ENCODE measurements at regions not wholly inside any gene's neighbourhood (a gene's known extent, or its start where the extent isn't known, plus 50 kb on each side); places are given as distances from the start of the nearest gene placed in this dataset.
"Not testable (repeated sequence)": the region's sequence is repeated elsewhere in the genome, so short reads cannot be mapped to it uniquely, and the experiment has no call there.

DNA sequence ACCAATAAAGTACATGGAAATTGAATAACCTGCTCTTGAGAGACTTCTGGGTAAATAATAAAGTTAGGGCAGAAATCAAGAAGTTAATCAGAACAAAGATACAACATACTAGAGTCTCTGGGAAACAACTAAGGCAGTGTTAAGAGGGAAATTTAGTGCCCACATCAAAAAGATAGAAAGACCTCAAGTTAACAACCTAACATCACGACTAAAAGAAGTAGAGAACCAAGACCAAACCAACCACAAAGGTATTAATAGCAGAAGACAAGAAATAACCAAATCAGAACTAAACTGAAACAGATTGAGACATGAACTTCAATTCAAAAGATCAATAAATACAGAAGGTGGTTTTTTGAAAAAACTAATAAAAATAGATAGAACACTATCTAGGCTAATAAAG lies 140.7 kb downstream of the JRKL start:
- H3K36me3 ChIP-seq (ENCODE audit: control insufficient read depth in 3 of 3, insufficient read depth in 2 of 3, low read depth in 1 of 3, low read length in 3 of 3): no peaks in the 10 kb centered on the region
- H3K9me3 ChIP-seq (ENCODE audit: control insufficient read depth in 2 of 2, insufficient read depth in 1 of 2, low read depth in 1 of 2, low read length in 1 of 2): peaks cover 0 to 3% of the 10 kb centered on the region in 2 donors
- 10 to 41% (median 19%) methylated on average over 1 of the region's 1 CpG for WGBS, 3 donors
- peaks cover 0 to 2% (median 0%) of the 10 kb centered on the region in 3 donors for H3K27me3 ChIP-seq (ENCODE audit: control insufficient read depth in 3 of 3, insufficient read depth in 3 of 3, low read length in 3 of 3)
- FAIRE-seq (no peak), DNase-seq (no peak)
- no peak overlapping the region for H3K4me3 ChIP-seq (ENCODE audit: low read depth in 1 of 3, low read length in 3 of 3)
- H3K27ac ChIP-seq (ENCODE audit: low read depth in 1 of 3, low read length in 2 of 3): no peak overlapping the region
- no peaks in the 10 kb centered on the region for H3K4me1 ChIP-seq (ENCODE audit: control insufficient read depth in 3 of 3, insufficient read depth in 2 of 3, low read depth in 1 of 3, low read length in 2 of 3)

DNA sequence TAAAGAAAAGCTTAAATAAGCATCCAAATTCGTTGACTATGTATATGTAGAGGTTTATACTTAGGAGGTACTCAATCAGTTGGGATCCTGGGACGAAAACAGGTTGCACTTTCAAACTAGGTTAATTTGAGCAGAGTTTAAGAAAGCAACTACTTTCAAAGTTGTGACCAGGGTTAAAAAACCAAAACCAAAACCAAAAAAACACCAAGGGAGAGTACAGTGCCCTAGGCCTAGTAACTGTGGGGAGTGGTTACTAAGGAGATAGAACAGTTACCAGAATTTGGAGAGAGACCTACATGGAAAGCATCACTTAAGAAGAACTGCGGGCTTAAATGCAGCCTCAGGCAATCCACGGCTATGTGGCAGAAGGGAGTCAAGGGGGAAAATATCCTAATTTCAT lies 148.3 kb downstream of the JRKL start:
- DNase-seq: no peak
- no peaks in the 10 kb centered on the region for H3K4me1 ChIP-seq (ENCODE audit: control insufficient read depth in 3 of 3, insufficient read depth in 2 of 3, low read depth in 1 of 3, low read length in 2 of 3)

DNA sequence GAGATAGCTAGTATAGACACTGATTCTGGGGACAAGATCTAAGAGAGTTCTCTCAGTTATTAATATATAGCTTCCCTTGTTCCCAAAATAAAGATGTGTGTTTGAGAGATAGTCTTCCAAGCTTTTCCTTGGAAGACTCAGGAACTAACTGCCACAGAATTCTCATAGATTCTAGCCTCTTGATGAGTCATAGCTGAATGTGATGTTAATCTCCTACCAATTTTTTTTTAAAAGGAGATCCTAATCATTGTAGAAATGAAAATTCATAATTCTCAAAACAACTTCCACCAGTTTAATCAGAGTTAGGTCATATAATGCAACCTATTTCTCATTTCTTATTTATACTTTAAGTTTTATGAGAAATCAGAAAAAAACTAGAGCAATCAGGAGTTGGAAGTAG lies 148.8 kb downstream of the JRKL start:
- FAIRE-seq (no peak), DNase-seq (no peak)
- Histone ChIP-seq H3K4me1 (ENCODE audit: control insufficient read depth in 3 of 3, insufficient read depth in 2 of 3, low read depth in 1 of 3, low read length in 2 of 3) (no peaks in the 10 kb centered on the region), H3K27me3 (ENCODE audit: control insufficient read depth in 3 of 3, insufficient read depth in 3 of 3, low read length in 3 of 3) (peaks cover 0 to 2% (median 0%) of the 10 kb centered on the region in 3 donors), H3K4me3 (ENCODE audit: low read depth in 1 of 3, low read length in 3 of 3) (no peak overlapping the region), H3K27ac (ENCODE audit: low read depth in 1 of 3, low read length in 2 of 3) (no peak overlapping the region), H3K9me3 (ENCODE audit: control insufficient read depth in 2 of 2, insufficient read depth in 1 of 2, low read depth in 1 of 2, low read length in 1 of 2) (no peaks in the 10 kb centered on the region), H3K36me3 (ENCODE audit: control insufficient read depth in 3 of 3, insufficient read depth in 2 of 3, low read depth in 1 of 3, low read length in 3 of 3) (no peaks in the 10 kb centered on the region)

More for the DNA sequence above, 148.3 kb downstream of the JRKL start:
- FAIRE-seq: no peak
- Histone ChIP-seq H3K4me3 (ENCODE audit: low read depth in 1 of 3, low read length in 3 of 3) (no peak overlapping the region), H3K9me3 (ENCODE audit: control insufficient read depth in 2 of 2, insufficient read depth in 1 of 2, low read depth in 1 of 2, low read length in 1 of 2) (no peaks in the 10 kb centered on the region), H3K36me3 (ENCODE audit: control insufficient read depth in 3 of 3, insufficient read depth in 2 of 3, low read depth in 1 of 3, low read length in 3 of 3) (no peaks in the 10 kb centered on the region), H3K27me3 (ENCODE audit: control insufficient read depth in 3 of 3, insufficient read depth in 3 of 3, low read length in 3 of 3) (peaks cover 0 to 2% (median 0%) of the 10 kb centered on the region in 3 donors), H3K27ac (ENCODE audit: low read depth in 1 of 3, low read length in 2 of 3) (no peak overlapping the region)
- WGBS, 3 donors: 59 to 70% (median 63%) methylated on average over 4 of the region's 4 CpGs

DNA sequence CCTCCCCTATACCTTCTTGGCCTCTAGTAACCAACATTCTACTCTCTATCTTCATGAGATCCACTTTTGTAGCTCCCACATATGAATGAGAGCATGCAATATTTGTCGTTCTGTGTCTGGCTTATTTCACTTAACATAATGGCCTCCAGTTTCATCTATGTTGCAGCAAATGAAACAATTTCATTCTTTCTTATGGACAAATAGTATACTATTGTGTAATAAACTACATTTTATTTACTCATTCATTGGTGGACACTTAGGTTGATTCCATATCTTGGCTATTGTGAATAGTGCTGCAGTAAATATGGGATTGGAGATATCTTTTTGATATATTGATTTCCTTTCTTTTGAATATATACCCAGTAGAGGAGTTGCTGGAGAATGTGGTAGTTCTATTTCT lies 151.1 kb downstream of the JRKL start:
- Histone ChIP-seq H3K27ac (ENCODE audit: low read depth in 1 of 3, low read length in 2 of 3) (no peak overlapping the region), H3K4me1 (ENCODE audit: control insufficient read depth in 3 of 3, insufficient read depth in 2 of 3, low read depth in 1 of 3, low read length in 2 of 3) (no peaks in the 10 kb centered on the region), H3K4me3 (ENCODE audit: low read depth in 1 of 3, low read length in 3 of 3) (no peak overlapping the region), H3K9me3 (ENCODE audit: control insufficient read depth in 2 of 2, insufficient read depth in 1 of 2, low read depth in 1 of 2, low read length in 1 of 2) (no peaks in the 10 kb centered on the region), H3K36me3 (ENCODE audit: control insufficient read depth in 3 of 3, insufficient read depth in 2 of 3, low read depth in 1 of 3, low read length in 3 of 3) (no peaks in the 10 kb centered on the region), H3K27me3 (ENCODE audit: control insufficient read depth in 3 of 3, insufficient read depth in 3 of 3, low read length in 3 of 3) (no peaks in the 10 kb centered on the region)
- no peak for DNase-seq
- FAIRE-seq: no peak
- 81 to 94% (median 88%) methylated on average over 1 of the region's 1 CpG for WGBS, 3 donors

DNA sequence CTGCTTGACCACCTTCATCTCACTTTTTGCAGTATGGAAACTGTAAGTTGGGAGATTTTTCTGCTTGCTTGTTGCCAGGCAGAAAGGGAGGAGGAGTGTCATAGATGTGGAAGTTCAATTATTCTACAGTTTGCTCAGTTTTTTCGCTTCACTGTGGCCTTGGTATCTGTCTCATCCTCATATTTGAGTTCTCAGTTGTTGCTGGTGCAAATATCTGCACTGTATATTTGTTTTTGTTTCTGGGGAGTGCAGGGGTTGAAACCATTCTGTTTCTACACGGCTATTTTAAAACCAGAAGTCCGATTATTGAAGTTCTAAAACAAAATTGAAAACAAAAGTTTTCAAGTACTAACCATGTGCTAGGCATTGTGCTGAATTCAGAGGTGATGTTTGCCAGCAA lies 153.4 kb downstream of the JRKL start:
- H3K4me1 ChIP-seq (ENCODE audit: control insufficient read depth in 3 of 3, insufficient read depth in 2 of 3, low read depth in 1 of 3, low read length in 2 of 3): no peaks in the 10 kb centered on the region
- H3K27ac ChIP-seq (ENCODE audit: low read depth in 1 of 3, low read length in 2 of 3): no peak overlapping the region
- no peaks in the 10 kb centered on the region for H3K27me3 ChIP-seq (ENCODE audit: control insufficient read depth in 3 of 3, insufficient read depth in 3 of 3, low read length in 3 of 3)
- 66 to 81% (median 68%) methylated on average over 3 of the region's 3 CpGs for WGBS, 3 donors
- DNase-seq: no peak
- no peak for FAIRE-seq
- no peaks in the 10 kb centered on the region for H3K36me3 ChIP-seq (ENCODE audit: control insufficient read depth in 3 of 3, insufficient read depth in 2 of 3, low read depth in 1 of 3, low read length in 3 of 3)
- no peak overlapping the region for H3K4me3 ChIP-seq (ENCODE audit: low read depth in 1 of 3, low read length in 3 of 3)
- H3K9me3 ChIP-seq (ENCODE audit: control insufficient read depth in 2 of 2, insufficient read depth in 1 of 2, low read depth in 1 of 2, low read length in 1 of 2): no peaks in the 10 kb centered on the region

DNA sequence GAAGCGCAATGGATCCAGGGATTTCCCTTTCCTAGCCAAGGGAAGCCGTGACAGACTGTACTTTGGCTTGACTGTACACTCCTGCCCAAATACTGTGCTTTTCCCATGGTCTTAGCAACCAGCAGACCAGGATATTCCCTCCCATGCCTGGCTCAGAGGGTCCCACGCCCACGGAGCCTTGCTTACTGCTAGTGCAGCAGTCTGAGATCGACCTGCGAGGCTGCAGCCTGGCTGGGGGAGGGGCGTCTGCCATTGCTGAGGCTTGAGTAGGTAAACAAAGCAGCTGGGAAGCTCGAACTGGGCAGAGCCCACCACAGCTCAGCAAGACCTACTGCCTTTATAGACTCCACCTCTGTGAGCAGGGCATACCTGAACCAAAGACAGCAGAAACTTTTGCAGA lies 155.4 kb downstream of the JRKL start:
- not testable (repeated sequence) for H3K27me3 ChIP-seq (ENCODE audit: control insufficient read depth in 3 of 3, insufficient read depth in 3 of 3, low read length in 3 of 3); DNase-seq; H3K9me3 ChIP-seq (ENCODE audit: control insufficient read depth in 2 of 2, insufficient read depth in 1 of 2, low read depth in 1 of 2, low read length in 1 of 2); H3K4me3 ChIP-seq (ENCODE audit: low read depth in 1 of 3, low read length in 3 of 3); H3K4me1 ChIP-seq (ENCODE audit: control insufficient read depth in 3 of 3, insufficient read depth in 2 of 3, low read depth in 1 of 3, low read length in 2 of 3); FAIRE-seq; H3K27ac ChIP-seq (ENCODE audit: low read depth in 1 of 3, low read length in 2 of 3); H3K36me3 ChIP-seq (ENCODE audit: control insufficient read depth in 3 of 3, insufficient read depth in 2 of 3, low read depth in 1 of 3, low read length in 3 of 3)
- WGBS, 3 donors: 32 to 61% (median 45%) methylated on average over 8 of the region's 8 CpGs

DNA sequence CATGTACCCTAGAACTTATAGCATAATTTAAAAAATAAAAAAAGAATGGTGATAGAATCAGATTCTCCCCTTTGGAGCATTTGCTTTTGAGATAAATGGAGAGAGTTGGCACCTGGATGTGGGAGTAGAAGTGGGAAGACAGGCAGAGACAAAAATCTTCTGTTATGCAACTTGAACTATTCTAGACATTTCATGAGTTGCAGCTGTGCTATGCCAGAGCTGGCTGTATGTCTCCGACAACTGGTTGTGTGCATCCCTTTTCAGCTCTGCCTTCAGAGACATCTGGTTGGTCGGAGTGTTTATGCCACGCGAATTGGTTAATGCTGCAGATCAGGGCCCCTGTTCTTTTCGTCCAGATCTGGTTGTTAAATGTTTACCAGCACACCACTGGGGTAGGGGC lies 161.3 kb downstream of the JRKL start:
- WGBS, 3 donors: 70 to 88% (median 83%) methylated on average over 5 of the region's 5 CpGs
- DNase-seq (no peak), FAIRE-seq (no peak)
- H3K27ac ChIP-seq (ENCODE audit: low read depth in 1 of 3, low read length in 2 of 3): no peak overlapping the region
- no peaks in the 10 kb centered on the region for H3K4me1 ChIP-seq (ENCODE audit: control insufficient read depth in 3 of 3, insufficient read depth in 2 of 3, low read depth in 1 of 3, low read length in 2 of 3)
- H3K27me3 ChIP-seq (ENCODE audit: control insufficient read depth in 3 of 3, insufficient read depth in 3 of 3, low read length in 3 of 3): no peaks in the 10 kb centered on the region
- H3K36me3 ChIP-seq (ENCODE audit: control insufficient read depth in 3 of 3, insufficient read depth in 2 of 3, low read depth in 1 of 3, low read length in 3 of 3): no peaks in the 10 kb centered on the region
- no peak overlapping the region for H3K4me3 ChIP-seq (ENCODE audit: low read depth in 1 of 3, low read length in 3 of 3)
- no peaks in the 10 kb centered on the region for H3K9me3 ChIP-seq (ENCODE audit: control insufficient read depth in 2 of 2, insufficient read depth in 1 of 2, low read depth in 1 of 2, low read length in 1 of 2)

DNA sequence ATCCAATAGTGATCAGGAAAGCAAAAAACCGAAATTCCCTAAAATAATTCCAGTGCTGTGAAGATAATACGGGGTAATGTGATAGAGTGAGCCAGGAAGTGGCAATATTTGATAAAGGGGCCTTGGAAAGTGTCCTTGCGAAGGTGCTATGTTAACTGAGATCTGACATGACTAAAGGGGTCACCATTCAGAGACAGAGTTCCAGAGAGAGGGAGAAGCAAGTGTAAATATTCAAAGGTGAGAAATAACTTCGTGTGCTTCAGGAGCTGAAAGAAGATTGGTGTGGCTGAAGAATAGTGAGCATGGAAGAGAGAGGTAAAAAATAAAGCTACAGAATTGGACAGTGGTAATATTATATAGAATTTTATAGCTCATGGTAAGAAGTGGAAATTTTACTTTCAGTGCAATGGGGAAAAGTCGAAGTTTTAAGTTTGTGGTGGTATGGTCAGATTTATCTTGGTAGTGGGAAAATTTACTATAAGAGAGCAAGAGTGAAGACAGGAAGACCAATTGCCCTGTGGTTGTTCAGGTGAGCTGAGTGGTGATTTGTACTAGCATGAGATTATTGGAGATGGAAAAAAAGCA lies 164.5 kb downstream of the JRKL start:
- no peaks in the 10 kb centered on the region for H3K4me1 ChIP-seq (ENCODE audit: control insufficient read depth in 3 of 3, insufficient read depth in 2 of 3, low read depth in 1 of 3, low read length in 2 of 3)
- 54 to 70% (median 62%) methylated on average over 5 of the region's 5 CpGs for WGBS, 3 donors
- H3K4me3 ChIP-seq (ENCODE audit: low read depth in 1 of 3, low read length in 3 of 3): no peak overlapping the region
- H3K27me3 ChIP-seq (ENCODE audit: control insufficient read depth in 3 of 3, insufficient read depth in 3 of 3, low read length in 3 of 3): no peaks in the 10 kb centered on the region
- no peak overlapping the region for H3K27ac ChIP-seq (ENCODE audit: low read depth in 1 of 3, low read length in 2 of 3)
- no peaks in the 10 kb centered on the region for H3K36me3 ChIP-seq (ENCODE audit: control insufficient read depth in 3 of 3, insufficient read depth in 2 of 3, low read depth in 1 of 3, low read length in 3 of 3)
- FAIRE-seq: no peak
- no peaks in the 10 kb centered on the region for H3K9me3 ChIP-seq (ENCODE audit: control insufficient read depth in 2 of 2, insufficient read depth in 1 of 2, low read depth in 1 of 2, low read length in 1 of 2)
- DNase-seq: no peak

DNA sequence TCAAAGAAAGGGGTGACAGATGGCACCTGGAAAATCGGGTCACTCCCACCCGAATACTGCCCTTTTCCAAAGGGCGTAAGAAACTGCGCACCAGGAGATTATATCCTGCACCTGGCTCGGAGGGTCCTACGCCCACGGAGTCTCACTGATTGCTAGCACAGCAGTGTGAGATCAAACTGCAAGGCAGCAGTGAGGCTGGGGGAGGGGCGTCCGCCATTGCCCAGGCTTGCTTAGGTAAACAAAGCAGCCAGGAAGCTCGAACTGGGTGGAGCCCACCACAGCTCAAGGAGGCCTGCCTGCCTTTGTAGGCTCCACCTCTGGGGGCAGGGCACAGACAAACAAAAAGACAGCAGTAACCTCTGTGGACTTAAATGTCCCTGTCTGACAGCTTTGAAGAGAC lies 166.0 kb downstream of the JRKL start:
- not testable (repeated sequence) for H3K9me3 ChIP-seq (ENCODE audit: control insufficient read depth in 2 of 2, insufficient read depth in 1 of 2, low read depth in 1 of 2, low read length in 1 of 2); H3K27me3 ChIP-seq (ENCODE audit: control insufficient read depth in 3 of 3, insufficient read depth in 3 of 3, low read length in 3 of 3); H3K4me3 ChIP-seq (ENCODE audit: low read depth in 1 of 3, low read length in 3 of 3); DNase-seq; FAIRE-seq; H3K27ac ChIP-seq (ENCODE audit: low read depth in 1 of 3, low read length in 2 of 3); H3K4me1 ChIP-seq (ENCODE audit: control insufficient read depth in 3 of 3, insufficient read depth in 2 of 3, low read depth in 1 of 3, low read length in 2 of 3); H3K36me3 ChIP-seq (ENCODE audit: control insufficient read depth in 3 of 3, insufficient read depth in 2 of 3, low read depth in 1 of 3, low read length in 3 of 3)
- WGBS, 3 donors: 86 to 99% (median 88%) methylated on average over 9 of the region's 10 CpGs
